IMR-90 (cell line): ENCODE measurements at regions not wholly inside any gene's neighbourhood (a gene's known extent, or its start where the extent isn't known, plus 50 kb on each side); places are given as distances from the start of the nearest gene placed in this dataset.

ENCODE experiments used
- BHLHE40 ChIP-seq: fragments of 150-350 bp; IDR thresholded peaks from 2 replicates; pipeline ENCODE4 v1.6.1; 2016; ENCODE audit warnings: mild to moderate bottlenecking, low read depth, low read length
- MXI1 ChIP-seq: IDR thresholded peaks from 2 replicates; pipeline ENCODE4 v1.6.1; 2012; ENCODE audit warnings: low read depth, mild to moderate bottlenecking, low read length, moderate library complexity, borderline replicate concordance

- TF ChIP-seq MXI1 (no peak), BHLHE40 (no peak)
Observed at GRCh38 chr9:104980039-104980654, 52.2 kb upstream of the ABCA1 start.
